SKM-1 (cell line): ENCODE measurements at regions not wholly inside any gene's neighbourhood (a gene's known extent, or its start where the extent isn't known, plus 50 kb on each side); places are given as distances from the start of the nearest gene placed in this dataset.
"Not testable (repeated sequence)": the region's sequence is repeated elsewhere in the genome, so short reads cannot be mapped to it uniquely, and the experiment has no call there.

Source experiments
- DNase-seq: peaks from one replicate; lab custom pipeline; 2025; ENCODE audit not compliant: unreplicated experiment; lab: John Stamatoyannopoulos, UW

DNA sequence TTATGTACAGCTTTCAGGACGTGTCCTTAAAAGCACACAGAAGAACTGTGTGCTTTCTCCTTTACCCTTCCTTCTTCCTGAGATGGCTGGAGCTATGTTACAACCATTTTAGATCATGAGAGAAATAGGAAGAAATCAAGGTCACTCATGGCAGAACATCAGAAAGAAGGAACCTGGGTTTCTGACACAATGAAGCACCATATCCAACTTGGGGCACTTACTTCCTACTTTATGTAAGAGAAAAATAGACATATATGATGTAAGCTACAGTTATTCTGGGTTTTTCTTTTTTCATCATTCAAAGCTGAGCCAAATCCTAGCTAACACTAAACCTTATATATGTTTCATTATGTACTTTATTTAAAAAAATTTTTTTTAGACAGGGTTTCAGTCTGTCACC lies 79.5 kb downstream of the FAM161A start:
- peak; percentile 63 for DNase-seq

DNA sequence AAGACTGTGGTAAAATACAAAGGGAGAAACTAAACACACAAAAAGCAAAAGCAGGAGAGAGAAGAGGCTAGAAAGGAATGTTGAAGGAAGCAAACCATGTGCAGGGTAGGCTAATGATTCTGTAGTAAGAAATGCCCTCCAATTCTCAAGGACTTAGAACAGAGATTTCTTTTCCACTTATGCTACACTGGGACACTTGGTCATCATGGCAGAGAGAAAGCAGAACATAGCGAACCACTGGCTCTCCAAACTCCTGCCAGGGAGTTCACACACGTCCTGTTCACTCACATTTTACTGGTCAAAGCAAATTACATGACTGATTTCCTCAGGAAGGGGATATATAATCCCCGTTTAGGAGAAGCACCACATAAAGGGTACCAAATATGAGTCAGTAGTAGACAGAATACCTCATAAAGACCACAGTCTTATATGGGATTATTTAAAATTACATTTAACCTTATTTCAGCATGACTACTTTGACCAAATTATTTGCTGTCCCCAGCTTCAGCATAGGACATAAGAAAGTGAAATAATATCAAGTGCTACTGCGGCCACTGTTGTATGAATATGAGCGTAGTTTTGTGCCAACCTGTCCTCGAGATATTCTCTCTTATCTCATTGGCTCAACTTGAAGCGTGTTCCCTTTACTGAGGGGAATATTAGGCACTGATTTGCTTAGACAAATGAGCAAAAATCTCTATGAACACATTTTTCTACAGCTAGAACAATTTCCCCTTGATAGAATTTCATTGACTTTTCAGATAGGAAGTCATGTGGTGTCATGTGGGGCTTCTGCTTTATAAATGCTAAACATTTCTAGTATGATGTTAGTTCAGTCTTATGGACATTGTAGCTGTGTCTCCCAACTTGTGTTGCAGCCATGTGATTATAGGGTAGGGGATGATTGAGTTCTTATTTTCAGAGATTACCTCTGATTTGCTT lies 81.7 kb downstream of the FAM161A start:
- DNase-seq = no peak

- no peak for DNase-seq
These were observed 83.1 kb downstream of the FAM161A start for GRCh38 chr2:61770746-61771145.

DNA sequence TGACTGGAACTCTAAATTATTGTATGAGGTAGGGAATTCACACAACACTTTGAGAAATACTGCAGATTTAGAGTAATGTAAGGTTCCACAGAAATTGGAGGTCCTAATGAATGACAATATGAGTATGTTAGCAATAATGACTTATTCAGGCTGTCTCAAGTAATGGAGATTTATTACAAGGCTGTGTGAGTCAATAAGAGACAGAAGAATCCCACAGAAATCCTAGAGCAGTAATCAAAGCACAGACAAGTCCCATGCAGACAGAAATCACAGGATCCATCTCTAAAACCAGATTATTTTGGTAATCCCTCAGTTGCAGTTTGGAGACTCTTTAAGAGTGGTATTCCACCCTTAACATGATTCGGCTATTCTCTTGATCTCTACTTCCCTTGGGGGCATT lies 83.6 kb downstream of the FAM161A start:
- DNase-seq = no peak

DNA sequence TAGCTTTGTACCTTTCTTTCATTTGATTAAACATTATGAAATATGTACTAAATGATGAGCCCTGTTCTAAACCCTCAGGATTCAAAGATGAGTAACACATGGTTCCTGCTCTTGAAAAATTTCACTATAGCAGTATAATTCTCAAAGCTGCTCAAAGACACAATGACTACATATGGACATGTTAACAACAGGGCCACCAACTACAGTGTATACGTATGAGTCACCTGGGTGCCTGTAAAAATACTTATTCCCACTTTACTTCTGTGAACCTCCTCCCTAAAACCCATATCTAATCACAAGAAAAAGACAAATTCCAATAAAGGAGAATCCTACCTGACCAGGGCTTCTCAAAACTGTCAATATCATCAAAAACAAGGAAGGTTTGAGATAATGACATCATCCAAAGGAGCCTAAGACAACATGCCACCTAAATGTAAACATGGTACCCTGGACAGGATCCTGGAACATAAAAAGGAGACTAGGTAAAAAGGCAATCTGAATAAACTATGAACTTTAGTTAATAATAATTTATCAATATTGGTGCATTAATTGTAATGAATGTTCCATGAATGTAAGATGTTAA lies 84.7 kb downstream of the FAM161A start:
- DNase-seq = no peak

DNA sequence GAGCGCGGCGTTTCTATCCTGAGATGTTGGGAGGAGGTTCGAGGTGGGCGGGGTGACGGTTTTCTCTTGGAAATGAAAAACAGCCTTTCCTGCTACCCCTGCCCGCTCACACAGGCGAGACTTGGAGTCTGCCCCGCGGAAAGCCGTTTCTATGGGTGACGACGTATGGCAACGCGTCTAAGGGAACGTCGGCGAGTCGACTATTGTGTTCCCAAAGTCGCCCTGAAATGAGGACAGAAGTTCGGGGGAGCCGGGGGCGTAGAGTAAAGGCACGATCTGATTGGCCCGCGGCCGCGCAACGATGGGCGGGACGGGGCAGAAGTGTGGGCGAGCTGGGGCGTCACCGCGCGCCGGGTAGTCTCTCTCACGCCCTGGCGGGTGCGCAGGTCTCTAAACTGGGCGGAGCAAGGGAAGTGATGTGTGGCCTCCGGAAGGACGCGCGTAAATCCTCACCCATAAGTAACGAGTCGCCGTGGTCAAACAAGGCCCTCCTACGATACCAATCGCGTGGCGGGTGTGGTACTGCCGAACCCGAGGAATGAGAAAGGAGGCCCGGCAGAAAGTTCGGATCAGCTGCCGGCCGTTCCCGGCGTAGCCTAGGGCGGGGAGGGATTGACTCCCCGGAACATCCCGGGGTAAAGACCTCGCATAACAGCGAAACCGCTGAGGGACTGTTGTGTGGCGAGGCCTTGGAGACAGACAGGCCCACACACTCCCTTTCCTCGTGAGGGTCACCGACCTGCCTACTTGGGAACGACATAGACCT lies 89.6 kb downstream of the FAM161A start:
- peak; percentile 96 for DNase-seq

GRCh38 chr2:61763605-61764034 lies 90.2 kb downstream of the FAM161A start:
- DNase-seq = peak; percentile 76

GRCh38 chr2:61762292-61762691 lies 91.6 kb downstream of the FAM161A start:
- no peak for DNase-seq

GRCh38 chr2:61759718-61760117 lies 94.1 kb downstream of the FAM161A start:
- DNase-seq = no peak

GRCh38 chr2:61759005-61759404 lies 94.9 kb downstream of the FAM161A start:
- no peak for DNase-seq

DNA sequence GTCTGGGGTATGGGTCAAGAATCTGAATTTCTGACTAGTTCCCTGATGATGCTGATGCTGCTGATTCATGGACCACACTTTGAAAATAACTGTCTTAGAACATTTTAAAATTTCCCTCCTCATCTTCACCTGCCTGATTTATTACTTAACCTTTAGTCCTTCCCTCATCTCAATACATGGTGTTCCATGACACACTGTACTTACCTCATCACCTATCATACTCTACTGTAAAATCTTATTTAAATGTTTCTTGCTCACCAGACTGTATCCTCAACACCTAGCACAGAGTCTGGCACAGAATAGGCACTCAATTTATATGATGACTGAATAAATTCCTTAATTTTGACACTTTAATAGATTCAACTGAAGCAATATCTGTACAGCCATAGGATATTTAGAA lies 95.7 kb downstream of the FAM161A start:
- DNase-seq = no peak

GRCh38 chr2:61753512-61753911 lies 100.3 kb downstream of the FAM161A start:
- DNase-seq = no peak

DNA sequence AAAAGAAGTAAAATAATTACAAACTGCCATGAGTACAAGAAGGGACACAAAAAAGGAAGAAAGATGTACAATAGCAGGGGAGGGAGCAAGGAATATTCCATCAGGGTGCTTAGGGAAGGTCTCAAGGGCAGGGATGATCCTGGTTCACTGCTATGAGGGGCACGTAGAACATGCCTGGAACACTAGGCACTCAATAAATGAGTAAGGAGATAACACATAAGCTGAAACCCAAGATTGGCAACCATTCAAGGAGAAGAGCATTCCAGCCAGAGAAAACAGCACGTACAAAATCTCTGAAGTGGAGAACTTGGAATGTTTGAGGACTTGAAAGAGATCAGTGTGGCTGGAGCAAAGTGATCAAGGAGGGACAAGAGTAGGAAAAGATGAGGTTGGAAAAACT lies 103.2 kb downstream of the FAM161A start:
- DNase-seq = no peak

- DNase-seq = no peak
These were observed 110.9 kb downstream of the FAM161A start for GRCh38 chr2:61742955-61743354.

GRCh38 chr2:61737841-61738240 lies 116.0 kb downstream of the FAM161A start:
- no peak for DNase-seq

GRCh38 chr2:61736953-61737352 lies 116.9 kb downstream of the FAM161A start:
- no peak for DNase-seq

- no peak for DNase-seq
These were observed 120.3 kb downstream of the FAM161A start for GRCh38 chr2:61733563-61733962.

DNA sequence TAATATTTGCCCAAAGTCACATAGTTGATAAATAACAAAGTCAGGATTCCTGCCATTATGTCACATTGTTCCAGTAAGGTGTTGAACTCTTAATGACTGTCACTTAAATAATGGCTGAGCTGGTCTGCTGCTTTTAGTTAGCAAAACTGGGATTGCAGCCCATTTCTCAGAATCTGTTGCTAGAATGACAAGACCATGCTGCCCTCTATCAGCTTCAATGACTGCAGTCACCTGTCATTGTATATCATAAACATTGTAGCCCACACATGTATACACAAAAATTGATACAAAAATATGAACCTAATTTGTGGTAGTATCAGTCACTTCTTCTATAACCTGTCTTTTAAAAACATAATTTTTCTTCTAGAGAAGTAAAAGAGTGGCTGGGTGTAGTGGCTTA lies 121.1 kb downstream of the FAM161A start:
- DNase-seq = no peak

- no peak for DNase-seq
These were observed 126.1 kb downstream of the FAM161A start for GRCh38 chr2:61727746-61728145.

DNA sequence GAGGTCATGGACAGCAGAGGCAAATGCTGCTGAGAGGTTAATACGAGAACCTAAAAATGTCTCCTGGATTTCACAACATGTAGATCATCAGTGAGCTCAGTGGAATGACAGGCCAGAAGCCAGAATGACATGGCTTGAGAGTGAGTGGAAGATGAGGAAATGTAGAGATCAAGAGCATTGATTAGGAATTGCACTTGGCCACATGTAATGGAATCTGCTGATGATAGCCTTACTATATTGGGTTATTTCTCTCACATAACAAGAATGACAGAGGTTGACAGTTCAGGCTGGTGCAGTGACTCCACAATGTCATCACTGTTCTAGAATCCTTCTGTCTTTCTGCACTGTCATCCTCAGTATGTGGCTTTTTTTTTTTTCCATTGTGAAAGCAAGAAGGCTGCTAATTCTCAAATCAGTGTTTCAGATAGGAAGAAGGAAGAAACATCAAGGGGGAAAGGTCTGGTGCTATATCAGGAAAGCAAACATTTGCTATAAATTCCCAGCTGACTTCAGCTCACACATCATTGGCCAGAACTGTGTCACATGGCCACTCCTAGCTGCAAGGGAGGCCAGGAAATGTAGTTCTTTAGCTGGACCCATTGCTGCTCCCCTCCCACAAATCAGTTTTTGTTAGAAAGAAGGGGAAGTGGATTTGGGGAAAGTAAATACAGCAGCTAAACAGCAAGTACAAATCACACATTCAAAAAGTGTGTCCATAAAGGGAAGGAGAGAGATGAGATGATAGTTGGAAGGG lies 127.2 kb downstream of the FAM161A start:
- no peak for DNase-seq

GRCh38 chr2:61723364-61723763 lies 130.5 kb downstream of the FAM161A start:
- not testable (repeated sequence) for DNase-seq
